NT2/D1 (cell line): ENCODE measurements at regions not wholly inside any gene's neighbourhood (a gene's known extent, or its start where the extent isn't known, plus 50 kb on each side); places are given as distances from the start of the nearest gene placed in this dataset.
A peak's percentile ranks its signal among the peaks of the same experiment; 100 is the strongest.

Source experiments
- DNase-seq: peaks from one replicate; pipeline ENCODE4 v3.0.0-alpha.2; 2011; ENCODE audit warnings: low read depth, low spot score
- H3K27me3 ChIP-seq: 2 replicates; pipeline ENCODE4 v1.6.0; 2011; ENCODE audit warnings: mild to moderate bottlenecking; ENCODE audit not compliant: insufficient read length, insufficient read depth
- H3K36me3 ChIP-seq: 2 replicates; pipeline ENCODE4 v1.6.1; 2011; ENCODE audit warnings: mild to moderate bottlenecking, low read length, mixed read lengths; ENCODE audit not compliant: insufficient read depth, insufficient read length
- H3K4me1 ChIP-seq: 2 replicates; pipeline ENCODE4 v1.5.1; 2011; ENCODE audit not compliant: insufficient read depth, insufficient read length
- H3K4me3 ChIP-seq: 2 replicates; pipeline ENCODE4 v1.5.1; 2011; ENCODE audit warnings: low read depth; ENCODE audit not compliant: insufficient read length
- H3K9ac ChIP-seq: 2 replicates; pipeline ENCODE4 v1.6.0; 2011; ENCODE audit warnings: low read depth; ENCODE audit not compliant: insufficient read length
- H3K9me3 ChIP-seq: 2 replicates; pipeline ENCODE4 v1.5.1; 2011; ENCODE audit warnings: mild to moderate bottlenecking, low read length; ENCODE audit not compliant: insufficient read depth
- SUZ12 ChIP-seq: IDR thresholded peaks from 2 replicates; pipeline ENCODE4 v1.6.1; 2011; ENCODE audit not compliant: insufficient read length, insufficient read depth; ENCODE audit errors: extremely low read depth
- YY1 ChIP-seq: IDR thresholded peaks from 2 replicates; pipeline ENCODE4 v1.6.1; 2011; ENCODE audit not compliant: insufficient read length, insufficient read depth
- ZNF274 ChIP-seq: IDR thresholded peaks from 2 replicates; pipeline ENCODE4 v1.6.1; 2011; ENCODE audit warnings: mild to moderate bottlenecking, low read depth, low read length

GRCh38 chr5:4208996-4209395 lies 613.4 kb downstream of the IRX1 start:
- H3K27me3 ChIP-seq, result peaks cover 32% of the 10 kb centered on the region
- H3K9ac ChIP-seq, result no peak overlapping the region
- peaks cover 7% of the 10 kb centered on the region for H3K4me1 ChIP-seq
- H3K9me3 ChIP-seq, result peaks cover 3% of the 10 kb centered on the region; the same call in 1 of the 2 replicates
- no peak overlapping the region for H3K4me3 ChIP-seq
- no peaks in the 10 kb centered on the region for H3K36me3 ChIP-seq
- TF ChIP-seq SUZ12 (no peak), ZNF274 (no peak), YY1 (no peak)
- no peak for DNase-seq

- Histone ChIP-seq H3K4me1 (peaks cover 9% of the 10 kb centered on the region), H3K36me3 (no peaks in the 10 kb centered on the region), H3K4me3 (no peak overlapping the region), H3K27me3 (peaks cover 60% of the 10 kb centered on the region), H3K9ac (peak overlapping the region; percentile 39), H3K9me3 (peaks cover 11% of the 10 kb centered on the region; the same call in 1 of the 2 replicates)
- no peak for DNase-seq
- TF ChIP-seq ZNF274 (no peak), SUZ12 (no peak), YY1 (no peak)
These were observed 616.6 kb downstream of the IRX1 start for GRCh38 chr5:4212071-4212739.

GRCh38 chr5:4212981-4213819 lies 617.6 kb downstream of the IRX1 start:
- H3K9ac ChIP-seq, result no peak overlapping the region
- H3K36me3 ChIP-seq, result no peaks in the 10 kb centered on the region
- H3K4me1 ChIP-seq, result peaks cover 9% of the 10 kb centered on the region
- H3K27me3 ChIP-seq, result peaks cover 59% of the 10 kb centered on the region
- TF ChIP-seq YY1 (no peak), SUZ12 (no peak), ZNF274 (no peak)
- H3K9me3 ChIP-seq, result peaks cover 11% of the 10 kb centered on the region; the same call in 1 of the 2 replicates
- no peak overlapping the region for H3K4me3 ChIP-seq
- peak; percentile 75 for DNase-seq

- H3K9me3 ChIP-seq, result peaks cover 18% of the 10 kb centered on the region; the same call in 1 of the 2 replicates
These were observed 619.5 kb downstream of the IRX1 start for GRCh38 chr5:4215143-4215542.

GRCh38 chr5:4216142-4216541 lies 620.5 kb downstream of the IRX1 start:
- Histone ChIP-seq H3K27me3 (peaks cover 51% of the 10 kb centered on the region), H3K9ac (no peak overlapping the region), H3K4me3 (no peak overlapping the region), H3K36me3 (no peaks in the 10 kb centered on the region), H3K9me3 (peaks cover 18% of the 10 kb centered on the region; the same call in 1 of the 2 replicates), H3K4me1 (peaks cover 9% of the 10 kb centered on the region)
- DNase-seq, result no peak
- TF ChIP-seq YY1 (no peak), ZNF274 (no peak), SUZ12 (no peak)

More at GRCh38 chr5:4215143-4215542, 619.5 kb downstream of the IRX1 start:
- Histone ChIP-seq H3K36me3 (no peaks in the 10 kb centered on the region), H3K4me3 (no peak overlapping the region), H3K27me3 (peaks cover 49% of the 10 kb centered on the region), H3K4me1 (peaks cover 9% of the 10 kb centered on the region), H3K9ac (no peak overlapping the region)
- DNase-seq, result no peak
- TF ChIP-seq ZNF274, result no peak
- no peak for TF ChIP-seq YY1
- TF ChIP-seq SUZ12, result no peak

GRCh38 chr5:4220016-4220415 lies 624.4 kb downstream of the IRX1 start:
- H3K36me3 ChIP-seq, result no peaks in the 10 kb centered on the region
- peaks cover 2% of the 10 kb centered on the region for H3K4me1 ChIP-seq
- H3K4me3 ChIP-seq, result no peak overlapping the region
- DNase-seq, result no peak
- TF ChIP-seq YY1, result no peak
- no peak for TF ChIP-seq ZNF274
- TF ChIP-seq SUZ12, result no peak
- H3K9me3 ChIP-seq, result peaks cover 18% of the 10 kb centered on the region; the same call in 1 of the 2 replicates
- peaks cover 40% of the 10 kb centered on the region for H3K27me3 ChIP-seq
- H3K9ac ChIP-seq, result no peak overlapping the region

GRCh38 chr5:4221048-4221447 lies 625.4 kb downstream of the IRX1 start:
- TF ChIP-seq YY1 (no peak), SUZ12 (no peak), ZNF274 (no peak)
- Histone ChIP-seq H3K27me3 (peaks cover 33% of the 10 kb centered on the region), H3K36me3 (no peaks in the 10 kb centered on the region), H3K9ac (no peak overlapping the region), H3K9me3 (peaks cover 14% of the 10 kb centered on the region; the same call in 1 of the 2 replicates), H3K4me1 (peaks cover 2% of the 10 kb centered on the region), H3K4me3 (no peak overlapping the region)
- no peak for DNase-seq
